Ishikawa (cell line): ENCODE measurements at regions not wholly inside any gene's neighbourhood (a gene's known extent, or its start where the extent isn't known, plus 50 kb on each side); places are given as distances from the start of the nearest gene placed in this dataset.

Source experiments
- YY1 ChIP-seq: IDR thresholded peaks from 2 replicates; pipeline ENCODE4 v1.6.1; 2012; ENCODE audit warnings: low read depth
- ZBTB7A ChIP-seq: IDR thresholded peaks from 2 replicates; pipeline ENCODE4 v1.6.1; 2012; ENCODE audit warnings: low read depth
- TF ChIP-seq, protein P1 (sequence below): IDR thresholded peaks from 2 replicates; pipeline ENCODE4 v1.6.1; 2012; ENCODE audit warnings: low read depth, mild to moderate bottlenecking

DNA sequence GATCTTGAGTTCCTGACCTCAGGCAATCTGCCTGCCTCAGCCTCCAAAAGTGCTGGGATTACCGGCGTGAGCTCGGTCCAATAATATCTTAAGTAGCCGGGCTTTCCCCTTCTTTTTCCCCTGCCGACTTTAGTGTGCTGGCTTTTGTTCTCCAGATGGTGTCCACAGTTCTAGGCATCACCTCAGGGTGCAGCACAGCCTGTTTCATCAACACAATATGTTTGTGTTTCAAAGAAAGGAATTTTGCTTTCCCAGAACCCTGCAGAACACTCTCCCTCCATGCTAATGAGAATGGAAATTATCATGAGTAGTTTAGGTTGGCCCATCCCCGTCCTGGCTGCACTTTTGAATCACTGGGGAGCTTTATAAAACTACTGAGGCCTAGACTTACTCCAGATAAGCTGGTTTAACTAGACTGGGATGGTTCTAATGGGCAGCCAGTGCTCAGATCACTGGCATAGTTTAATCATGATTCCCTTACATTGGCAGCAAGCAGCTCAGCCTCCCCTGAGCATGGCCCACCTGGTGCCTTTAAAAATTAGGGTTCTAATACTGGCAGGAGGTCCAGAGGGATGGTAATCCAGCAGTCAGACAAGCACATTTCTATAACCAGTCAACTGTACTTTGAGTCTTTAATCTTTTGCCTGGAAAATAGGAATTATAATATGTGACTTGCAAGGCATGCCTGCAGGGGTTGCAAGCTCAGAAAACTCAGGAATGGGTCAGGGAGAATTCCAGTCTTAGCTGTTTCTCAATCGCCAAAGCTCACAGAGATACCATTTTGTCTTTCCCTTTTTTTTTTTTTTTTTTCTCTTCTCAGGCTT lies 127.6 kb upstream of the RASGRP1 start:
- TF ChIP-seq YY1 (no peak), ZBTB7A (no peak)
- TF ChIP-seq, protein P1, sequence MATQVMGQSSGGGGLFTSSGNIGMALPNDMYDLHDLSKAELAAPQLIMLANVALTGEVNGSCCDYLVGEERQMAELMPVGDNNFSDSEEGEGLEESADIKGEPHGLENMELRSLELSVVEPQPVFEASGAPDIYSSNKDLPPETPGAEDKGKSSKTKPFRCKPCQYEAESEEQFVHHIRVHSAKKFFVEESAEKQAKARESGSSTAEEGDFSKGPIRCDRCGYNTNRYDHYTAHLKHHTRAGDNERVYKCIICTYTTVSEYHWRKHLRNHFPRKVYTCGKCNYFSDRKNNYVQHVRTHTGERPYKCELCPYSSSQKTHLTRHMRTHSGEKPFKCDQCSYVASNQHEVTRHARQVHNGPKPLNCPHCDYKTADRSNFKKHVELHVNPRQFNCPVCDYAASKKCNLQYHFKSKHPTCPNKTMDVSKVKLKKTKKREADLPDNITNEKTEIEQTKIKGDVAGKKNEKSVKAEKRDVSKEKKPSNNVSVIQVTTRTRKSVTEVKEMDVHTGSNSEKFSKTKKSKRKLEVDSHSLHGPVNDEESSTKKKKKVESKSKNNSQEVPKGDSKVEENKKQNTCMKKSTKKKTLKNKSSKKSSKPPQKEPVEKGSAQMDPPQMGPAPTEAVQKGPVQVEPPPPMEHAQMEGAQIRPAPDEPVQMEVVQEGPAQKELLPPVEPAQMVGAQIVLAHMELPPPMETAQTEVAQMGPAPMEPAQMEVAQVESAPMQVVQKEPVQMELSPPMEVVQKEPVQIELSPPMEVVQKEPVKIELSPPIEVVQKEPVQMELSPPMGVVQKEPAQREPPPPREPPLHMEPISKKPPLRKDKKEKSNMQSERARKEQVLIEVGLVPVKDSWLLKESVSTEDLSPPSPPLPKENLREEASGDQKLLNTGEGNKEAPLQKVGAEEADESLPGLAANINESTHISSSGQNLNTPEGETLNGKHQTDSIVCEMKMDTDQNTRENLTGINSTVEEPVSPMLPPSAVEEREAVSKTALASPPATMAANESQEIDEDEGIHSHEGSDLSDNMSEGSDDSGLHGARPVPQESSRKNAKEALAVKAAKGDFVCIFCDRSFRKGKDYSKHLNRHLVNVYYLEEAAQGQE, result no peak
